ENCODE measurements at regions not wholly inside any gene's neighbourhood (a gene's known extent, or its start where the extent isn't known, plus 50 kb on each side); places are given as distances from the start of the nearest gene placed in this dataset.

- no peak for TF ChIP-seq CTCF (conservative IDR thresholded peaks at IDR 0.05)
- TF ChIP-seq ZFX (IDR thresholded peaks at IDR 0.05), result no peak
Measured at GRCh38 chr21:19244502-19245187, 841.1 kb upstream of the TMPRSS15 start.
